A673 (cell line): ENCODE measurements at regions not wholly inside any gene's neighbourhood (a gene's known extent, or its start where the extent isn't known, plus 50 kb on each side); places are given as distances from the start of the nearest gene placed in this dataset.

Source experiments
- BruUV-seq: library from RNA; stranded (reverse); fragments of 400-500 nt; replicated peaks from 2 replicates; lab custom pipeline; 2021; lab: Mats Ljungman, UMichigan
- CTCF ChIA-PET: fragments of 300-600 bp; sonication (Branson Sonifier 250); formaldehyde crosslinking; loops from one replicate; lab custom pipeline; 2022; ENCODE audit warnings: antibody characterized with exemption; lab: Charles Lee
- POLR2A ChIA-PET: fragments of 300-600 bp; sonication (Branson Sonifier 250); formaldehyde crosslinking; loops from one replicate; lab custom pipeline; 2022; ENCODE audit warnings: antibody characterized with exemption; ENCODE audit not compliant: low non-redundant PET; lab: Charles Lee
- DNase-seq: peaks from one replicate; pipeline ENCODE4 v3.0.0-alpha.2; 2015; ENCODE audit warnings: low spot score
- H3K27ac ChIP-seq: fragments of 200-600 bp; sonication (generic); 2 replicates; pipeline ENCODE4 v1.5.1; 2016; ENCODE audit warnings: mixed run types, low read depth, mild to moderate bottlenecking, mixed read lengths, antibody characterized with exemption, low read length; ENCODE audit not compliant: poor library complexity, severe bottlenecking
- H3K27me3 ChIP-seq: fragments of 200-600 bp; sonication (generic); replicated peaks from 2 replicates; pipeline ENCODE4 v1.6.1; 2017; ENCODE audit warnings: mixed run types, low read depth, mild to moderate bottlenecking, mixed read lengths, antibody characterized with exemption, low read length; ENCODE audit not compliant: insufficient read depth, poor library complexity
- H3K36me3 ChIP-seq: fragments of 200-600 bp; sonication (generic); 2 replicates; pipeline ENCODE4 v1.6.1; 2016; ENCODE audit warnings: mixed run types, mild to moderate bottlenecking, mixed read lengths, antibody characterized with exemption, low read length; ENCODE audit not compliant: insufficient read depth, poor library complexity, severe bottlenecking
- H3K4me1 ChIP-seq: fragments of 200-600 bp; sonication (generic); 2 replicates; pipeline ENCODE4 v1.6.1; 2017; ENCODE audit warnings: mixed run types, mild to moderate bottlenecking, mixed read lengths, antibody characterized with exemption, low read length; ENCODE audit not compliant: insufficient read depth, poor library complexity, severe bottlenecking
- H3K4me3 ChIP-seq: fragments of 200-600 bp; sonication (generic); 2 replicates; pipeline ENCODE4 v1.5.1; 2016; ENCODE audit warnings: low read depth, mixed run types, mild to moderate bottlenecking, mixed read lengths, low read length; ENCODE audit not compliant: poor library complexity, severe bottlenecking
- H3K9me3 ChIP-seq: fragments of 200-600 bp; sonication (generic); 2 replicates; pipeline ENCODE4 v1.6.1; 2016; ENCODE audit warnings: mixed run types, low read depth, mild to moderate bottlenecking, mixed read lengths, antibody characterized with exemption, low read length; ENCODE audit not compliant: poor library complexity, severe bottlenecking
- CTCF ChIP-seq: fragments of 300-800, 200-600 bp; sonication (generic); conservative IDR thresholded peaks from 2 replicates; pipeline ENCODE4 v1.5.1; 2017; ENCODE audit warnings: low read depth, mild to moderate bottlenecking, antibody characterized with exemption, low read length, moderate library complexity, mixed read lengths
- EZH2 ChIP-seq: fragments of 200-600 bp; sonication (generic); IDR thresholded peaks from 2 replicates; pipeline ENCODE4 v1.6.1; 2017; ENCODE audit warnings: borderline replicate concordance, low read depth, mild to moderate bottlenecking, mixed read lengths, antibody characterized with exemption, low read length; ENCODE audit not compliant: poor library complexity, severe bottlenecking
- intact Hi-C: fragments of 100-400 bp; cut with micrococcal nuclease; formaldehyde crosslinking; loops from one replicate; pipeline ENCODE4 v1.10.0; 2022; ENCODE audit not compliant: unreplicated experiment

- ChIA-PET CTCF (no interaction called here), POLR2A (no interaction called here)
- Histone ChIP-seq H3K27ac (no peak overlapping the region), H3K4me1 (no peaks in the 10 kb centered on the region), H3K9me3 (no peaks in the 10 kb centered on the region), H3K4me3 (no peak overlapping the region), H3K36me3 (no peaks in the 10 kb centered on the region), H3K27me3 (no peaks in the 10 kb centered on the region)
- no peak for DNase-seq
- no TSS peak for BruUV-seq
- intact Hi-C loops: no loop called here
- TF ChIP-seq EZH2 (no peak), CTCF (no peak)
Measured at GRCh38 chr6:159586684-159587083, 106.4 kb downstream of the SOD2 start.

- intact Hi-C loops: no loop called here
- Histone ChIP-seq H3K27ac (no peak overlapping the region), H3K9me3 (no peaks in the 10 kb centered on the region), H3K36me3 (no peaks in the 10 kb centered on the region), H3K4me3 (no peak overlapping the region), H3K4me1 (no peaks in the 10 kb centered on the region), H3K27me3 (no peaks in the 10 kb centered on the region)
- POLR2A ChIA-PET: no interaction called here
- no peak for DNase-seq
- CTCF ChIA-PET: no interaction called here
- no TSS peak for BruUV-seq
- no peak for TF ChIP-seq CTCF
- TF ChIP-seq EZH2: no peak
Measured at GRCh38 chr6:159582736-159583135, 110.3 kb downstream of the SOD2 start.

- no TSS peak for BruUV-seq
- no peaks in the 10 kb centered on the region for H3K36me3 ChIP-seq
- ChIA-PET CTCF (no interaction called here), POLR2A (no interaction called here)
- H3K27me3 ChIP-seq: peaks cover 3% of the 10 kb centered on the region
- intact Hi-C loops: no loop called here
- TF ChIP-seq EZH2: no peak
- TF ChIP-seq CTCF: no peak
- H3K27ac ChIP-seq: no peak overlapping the region
- H3K9me3 ChIP-seq: no peaks in the 10 kb centered on the region
- no peak overlapping the region for H3K4me3 ChIP-seq
- no peak for DNase-seq
- no peaks in the 10 kb centered on the region for H3K4me1 ChIP-seq
Measured at GRCh38 chr6:159578629-159579028, 114.4 kb downstream of the SOD2 start.
